Motor neuron (in vitro differentiated cells): ENCODE measurements at regions not wholly inside any gene's neighbourhood (a gene's known extent, or its start where the extent isn't known, plus 50 kb on each side); places are given as distances from the start of the nearest gene placed in this dataset.
A peak's percentile ranks its signal among the peaks of the same experiment; 100 is the strongest.

Experiments
- ATAC-seq, 8 experiments: fragments of 200-7000 bp; cut with Tn5 transposase; replicated peaks in 6 of 8; 2 replicates each; pipeline ENCODE4 v1.8.0; 2021; ENCODE audit warnings: mild to moderate bottlenecking in 8 of 8, moderate library complexity in 8 of 8
- H3K27ac ChIP-seq, 2 donors: fragments of 250-450 bp; sonication (Bioruptor Pico); 2 replicates each; pipeline ENCODE4 v1.9.0; 2021; ENCODE audit warnings: antibody characterized with exemption in 2 of 2, mild to moderate bottlenecking in 2 of 2, moderate library complexity in 1 of 2
- H3K4me1 ChIP-seq, 2 donors: fragments of 250-450 bp; sonication (Bioruptor Pico); replicated peaks in 1 of 2; 2 replicates each; pipeline ENCODE4 v1.6.1; 2021; ENCODE audit warnings: antibody characterized with exemption in 2 of 2, mild to moderate bottlenecking in 2 of 2, moderate library complexity in 1 of 2
- H3K4me3 ChIP-seq, 5 donors: fragments of 250-450 bp; sonication (Bioruptor Pico); 2 replicates each; pipeline ENCODE4 v1.9.0; 2021; ENCODE audit warnings: antibody characterized with exemption in 5 of 5, mild to moderate bottlenecking in 5 of 5, moderate library complexity in 4 of 5
- WGBS, 10 experiments: fragments of 450-650 bp; shearing (Covaris generic); methylation state at CpG; one replicate each; pipeline ENCODE4 v1.0.0; 2022; 5-methylcytosine and 5-hydroxymethylcytosine counted together
- in situ Hi-C, 9 experiments: fragments of 400-800 bp; cut with MboI; loops; one replicate each; pipeline ENCODE4 v1.15.0; 2021; ENCODE audit warnings: low sequenced_read_pairs in 9 of 9, low pct_unique_long_range_greater_than_20kb in 2 of 9; ENCODE audit not compliant: unreplicated experiment in 9 of 9

GRCh38 chr14:56488306-56488705 is 91.3 kb upstream of the TMEM260 start:
- in situ Hi-C loops: loop anchor here in 5 of 9 experiments (25.0 kb wide), 4 partner anchors 824 to 1226 kb away; partner anchors contain the start of genes TBPL2 (in 2 of the 5) and FBXO34 (in 1 of the 5)
- ATAC-seq: no peak
- Histone ChIP-seq H3K4me1 (peaks cover 0 to 3% of the 10 kb centered on the region in 2 donors), H3K27ac (no peak overlapping the region), H3K4me3 (no peak overlapping the region)
- WGBS, 10 experiments: 80 to 100% (median 100%) methylated on average over 1 of the region's 1 CpG; no CpG with 5 or more reads in 4 of the 10 experiments

- ATAC-seq: peak in 1 of 8 experiments; percentile 9
- Histone ChIP-seq H3K4me3 (no peak overlapping the region), H3K27ac (no peak overlapping the region), H3K4me1 (peaks cover 0 to 3% of the 10 kb centered on the region in 2 donors)
- WGBS, 10 experiments: 0 to 63% (median 6%) methylated on average over 1 to 3 of the region's 3 CpGs
- in situ Hi-C loops: loop anchor here in 5 of 9 experiments (25.0 kb wide), 4 partner anchors 822 to 1228 kb away; partner anchors contain the start of genes TBPL2 (in 2 of the 5) and FBXO34 (in 1 of the 5)
Observed at GRCh38 chr14:56490379-56490778, 89.2 kb upstream of the TMEM260 start.

- Histone ChIP-seq H3K27ac (no peak overlapping the region), H3K4me1 (peaks cover 0 to 3% of the 10 kb centered on the region in 2 donors), H3K4me3 (no peak overlapping the region)
- 0 to 100% (median 19%) methylated on average over 1 to 10 of the region's 10 CpGs; no CpG with 5 or more reads in 1 of the 10 experiments for WGBS, 10 experiments
- peak; percentile 24 to 98 (median 87) for ATAC-seq
- in situ Hi-C loops: loop anchor here in 5 of 9 experiments (25.0 kb wide), 4 partner anchors 821 to 1229 kb away; partner anchors contain the start of genes TBPL2 (in 2 of the 5) and FBXO34 (in 1 of the 5)
Observed at GRCh38 chr14:56491299-56492285, 88.0 kb upstream of the TMEM260 start.

- in situ Hi-C loops: loop anchor here in 5 of 9 experiments (25.0 kb wide), 4 partner anchors 818 to 1232 kb away; partner anchors contain the start of genes TBPL2 (in 2 of the 5) and FBXO34 (in 1 of the 5)
Observed at GRCh38 chr14:56494167-56494566, 85.4 kb upstream of the TMEM260 start.

GRCh38 chr14:56498112-56498511 is 81.5 kb upstream of the TMEM260 start:
- no peak for ATAC-seq
- in situ Hi-C loops: loop anchor here in 5 of 9 experiments (25.0 kb wide), 4 partner anchors 814 to 1236 kb away; partner anchors contain the start of genes TBPL2 (in 2 of the 5) and FBXO34 (in 1 of the 5)
- 60 to 100% (median 86%) methylated on average over 1 to 3 of the region's 3 CpGs; no CpG with 5 or more reads in 1 of the 10 experiments for WGBS, 10 experiments

More at GRCh38 chr14:56494167-56494566, 85.4 kb upstream of the TMEM260 start:
- no peak for ATAC-seq
- H3K4me3 ChIP-seq: no peak overlapping the region
- H3K27ac ChIP-seq: no peak overlapping the region
- peaks cover 0 to 3% of the 10 kb centered on the region in 2 donors for H3K4me1 ChIP-seq
- WGBS, 10 experiments: 0 to 83% (median 59%) methylated on average over 1 to 3 of the region's 3 CpGs; no CpG with 5 or more reads in 3 of the 10 experiments

GRCh38 chr14:56501909-56502530 is 77.6 kb upstream of the TMEM260 start:
- no peak overlapping the region for H3K27ac ChIP-seq
- WGBS, 10 experiments: 17 to 100% (median 43%) methylated on average over 1 to 2 of the region's 5 CpGs; no CpG with 5 or more reads in 2 of the 10 experiments
- no peaks in the 10 kb centered on the region for H3K4me1 ChIP-seq
- in situ Hi-C loops: loop anchor here in 1 of 9 experiments (25.0 kb wide), 1 partner anchor 685 kb away; no protein-coding TSS in a partner anchor
- peak in 1 of 8 experiments; percentile 50 for ATAC-seq
- no peak overlapping the region for H3K4me3 ChIP-seq

More at GRCh38 chr14:56498112-56498511, 81.5 kb upstream of the TMEM260 start:
- Histone ChIP-seq H3K4me1 (no peaks in the 10 kb centered on the region), H3K27ac (no peak overlapping the region), H3K4me3 (no peak overlapping the region)

- no peak for ATAC-seq
- H3K4me1 ChIP-seq: no peaks in the 10 kb centered on the region
- no peak overlapping the region for H3K4me3 ChIP-seq
- WGBS, 10 experiments: 0 to 100% (median 68%) methylated on average over 1 to 2 of the region's 2 CpGs
- no peak overlapping the region for H3K27ac ChIP-seq
- in situ Hi-C loops: loop anchor here in 1 of 9 experiments (25.0 kb wide), 1 partner anchor 682 kb away; no protein-coding TSS in a partner anchor
Observed at GRCh38 chr14:56505361-56505760, 74.2 kb upstream of the TMEM260 start.

- H3K4me3 ChIP-seq: no peak overlapping the region
- ATAC-seq: no peak
- 0 to 94% (median 73%) methylated on average over 1 to 3 of the region's 3 CpGs; no CpG with 5 or more reads in 2 of the 10 experiments for WGBS, 10 experiments
- H3K4me1 ChIP-seq: no peaks in the 10 kb centered on the region
- no peak overlapping the region for H3K27ac ChIP-seq
- in situ Hi-C loops: loop anchor here in 1 of 9 experiments (25.0 kb wide), 1 partner anchor 675 kb away; no protein-coding TSS in a partner anchor
Observed at GRCh38 chr14:56512521-56512920, 67.1 kb upstream of the TMEM260 start.

- Histone ChIP-seq H3K4me3 (no peak overlapping the region), H3K27ac (no peak overlapping the region), H3K4me1 (no peaks in the 10 kb centered on the region)
- in situ Hi-C loops: loop anchor here in 1 of 9 experiments (25.0 kb wide), 1 partner anchor 672 kb away; no protein-coding TSS in a partner anchor
- ATAC-seq: peak in 5 of 8 experiments; percentile 41 to 82 (median 72)
- WGBS, 10 experiments: 20 to 93% (median 82%) methylated on average over 2 to 13 of the region's 14 CpGs
Observed at GRCh38 chr14:56514663-56515371, 64.8 kb upstream of the TMEM260 start.

- Histone ChIP-seq H3K4me3 (no peak overlapping the region), H3K4me1 (no peaks in the 10 kb centered on the region), H3K27ac (no peak overlapping the region)
- ATAC-seq: peak in 1 of 8 experiments; percentile 69
- in situ Hi-C loops: loop anchor here in 1 of 9 experiments (25.0 kb wide), 1 partner anchor 672 kb away; no protein-coding TSS in a partner anchor
- 0 to 100% (median 80%) methylated on average over 1 to 2 of the region's 2 CpGs for WGBS, 10 experiments
Observed at GRCh38 chr14:56515739-56516138, 63.9 kb upstream of the TMEM260 start.

GRCh38 chr14:56522403-56522802 is 57.2 kb upstream of the TMEM260 start:
- in situ Hi-C loops: loop anchor here in 1 of 9 experiments (25.0 kb wide), 1 partner anchor 665 kb away; no protein-coding TSS in a partner anchor
- Histone ChIP-seq H3K4me1 (no peaks in the 10 kb centered on the region), H3K4me3 (no peak overlapping the region), H3K27ac (no peak overlapping the region)
- no peak for ATAC-seq
